OCI-LY3 (cell line): ENCODE measurements at regions not wholly inside any gene's neighbourhood (a gene's known extent, or its start where the extent isn't known, plus 50 kb on each side); places are given as distances from the start of the nearest gene placed in this dataset.
"Not testable (repeated sequence)": the region's sequence is repeated elsewhere in the genome, so short reads cannot be mapped to it uniquely, and the experiment has no call there.

Source experiments
- H2AFZ ChIP-seq: fragments of 200-600, 300-600 bp; shearing (Covaris generic); 2 replicates; pipeline ENCODE4 v1.6.0; 2014; ENCODE audit warnings: antibody characterized with exemption, low read depth, low read length
- H3K27ac ChIP-seq: fragments of 200-600, 300-600 bp; sonication (generic); 2 replicates; pipeline ENCODE4 v1.5.1; 2014; ENCODE audit warnings: mild to moderate bottlenecking, low read length, moderate library complexity, mixed read lengths
- H3K27me3 ChIP-seq: fragments of 200-600, 300-600 bp; sonication (generic); 2 replicates; pipeline ENCODE4 v1.6.1; 2014; ENCODE audit warnings: low read depth, low read length, mixed read lengths
- H3K36me3 ChIP-seq: fragments of 200-600, 300-600 bp; sonication (generic); replicated peaks from 2 replicates; pipeline ENCODE3; 2014; ENCODE audit warnings: low read depth, low read length, mixed read lengths
- H3K4me1 ChIP-seq: fragments of 300-600, 200-600 bp; sonication (generic); 2 replicates; pipeline ENCODE4 v1.6.1; 2014; ENCODE audit warnings: low read length, mixed read lengths
- H3K4me2 ChIP-seq: fragments of 200-600, 300-600 bp; sonication (generic); 2 replicates; pipeline ENCODE4 v1.6.1; 2014; ENCODE audit warnings: low read length, mixed read lengths
- H3K4me3 ChIP-seq: fragments of 300-600, 200-600 bp; sonication (generic); 2 replicates; pipeline ENCODE4 v1.5.1; 2014; ENCODE audit warnings: antibody characterized with exemption, mild to moderate bottlenecking, low read length, moderate library complexity
- H3K79me2 ChIP-seq: fragments of 300-600, 200-600 bp; shearing (Covaris generic); 2 replicates; pipeline ENCODE4 v1.6.1; 2014; ENCODE audit warnings: mild to moderate bottlenecking, low read length, mixed read lengths
- H3K9ac ChIP-seq: fragments of 300-600, 200-600 bp; shearing (Covaris generic); 2 replicates; pipeline ENCODE4 v1.6.0; 2014; ENCODE audit warnings: mild to moderate bottlenecking, low read length, moderate library complexity
- H3K9me3 ChIP-seq: fragments of 200-600, 300-600 bp; shearing (Covaris generic); 2 replicates; pipeline ENCODE4 v1.6.1; 2014; ENCODE audit warnings: low read length, mixed read lengths; ENCODE audit not compliant: insufficient read depth
- H4K20me1 ChIP-seq: fragments of 200-600, 300-600 bp; sonication (generic); 2 replicates; pipeline ENCODE4 v1.6.1; 2016; ENCODE audit warnings: low read length, mixed read lengths; ENCODE audit not compliant: insufficient read depth
- CTCF ChIP-seq: fragments of 200-600, 300-600 bp; sonication (generic); IDR thresholded peaks from 2 replicates; pipeline ENCODE4 v1.5.1; 2014; ENCODE audit warnings: antibody characterized with exemption, low read length, low read depth
- EZH2phosphoT487 ChIP-seq: fragments of 200-600 bp; shearing (Covaris generic); IDR thresholded peaks from 2 replicates; pipeline ENCODE4 v1.6.1; 2018; ENCODE audit warnings: antibody characterized with exemption, mixed run types, low read depth

- Histone ChIP-seq H3K79me2 (no peaks in the 10 kb centered on the region), H3K9ac (no peak overlapping the region), H3K4me1 (no peaks in the 10 kb centered on the region), H3K9me3 (no peaks in the 10 kb centered on the region), H3K27me3 (peaks cover 6% of the 10 kb centered on the region; the same call in 1 of the 2 replicates), H4K20me1 (no peaks in the 10 kb centered on the region), H3K4me3 (no peak overlapping the region), H2AFZ (no peak overlapping the region), H3K4me2 (no peak overlapping the region), H3K27ac (no peak overlapping the region), H3K36me3 (no peaks in the 10 kb centered on the region)
- no peak for TF ChIP-seq EZH2phosphoT487
- no peak for TF ChIP-seq CTCF
These were observed 1328.9 kb downstream of the BRD1 start for GRCh38 chr22:48498526-48499331.

GRCh38 chr22:48497743-48498520, 1329.7 kb downstream of the BRD1 start:
- not testable (repeated sequence) for H3K4me3 ChIP-seq, H3K4me1 ChIP-seq, H3K9me3 ChIP-seq, H3K9ac ChIP-seq, H4K20me1 ChIP-seq, H3K36me3 ChIP-seq, H2AFZ ChIP-seq, H3K27ac ChIP-seq, H3K27me3 ChIP-seq, H3K4me2 ChIP-seq, H3K79me2 ChIP-seq

- Histone ChIP-seq H3K4me1 (no peaks in the 10 kb centered on the region), H3K9me3 (no peaks in the 10 kb centered on the region), H4K20me1 (no peaks in the 10 kb centered on the region), H2AFZ (no peak overlapping the region), H3K27ac (no peak overlapping the region), H3K79me2 (no peaks in the 10 kb centered on the region), H3K9ac (no peak overlapping the region), H3K27me3 (peaks cover 6% of the 10 kb centered on the region; the same call in 1 of the 2 replicates), H3K4me2 (no peak overlapping the region), H3K4me3 (no peak overlapping the region), H3K36me3 (no peaks in the 10 kb centered on the region)
- no peak for TF ChIP-seq EZH2phosphoT487
- TF ChIP-seq CTCF = no peak
These were observed 1330.6 kb downstream of the BRD1 start for GRCh38 chr22:48496987-48497650.

- TF ChIP-seq EZH2phosphoT487 = no peak
- TF ChIP-seq CTCF = no peak
- no peaks in the 10 kb centered on the region for H3K79me2 ChIP-seq
- H3K4me2 ChIP-seq = no peak overlapping the region
These were observed 1331.3 kb downstream of the BRD1 start for GRCh38 chr22:48496226-48496845.

More at GRCh38 chr22:48496226-48496845, 1331.3 kb downstream of the BRD1 start:
- no peaks in the 10 kb centered on the region for H4K20me1 ChIP-seq
- H3K27ac ChIP-seq = no peak overlapping the region
- no peak overlapping the region for H2AFZ ChIP-seq
- H3K4me3 ChIP-seq = no peak overlapping the region
- no peaks in the 10 kb centered on the region for H3K36me3 ChIP-seq
- H3K9me3 ChIP-seq = no peaks in the 10 kb centered on the region
- peaks cover 6% of the 10 kb centered on the region; the same call in 1 of the 2 replicates for H3K27me3 ChIP-seq
- H3K4me1 ChIP-seq = no peaks in the 10 kb centered on the region
- no peak overlapping the region for H3K9ac ChIP-seq
